ENCODE measurements at regions not wholly inside any gene's neighbourhood (a gene's known extent, or its start where the extent isn't known, plus 50 kb on each side); places are given as distances from the start of the nearest gene placed in this dataset.

DNA sequence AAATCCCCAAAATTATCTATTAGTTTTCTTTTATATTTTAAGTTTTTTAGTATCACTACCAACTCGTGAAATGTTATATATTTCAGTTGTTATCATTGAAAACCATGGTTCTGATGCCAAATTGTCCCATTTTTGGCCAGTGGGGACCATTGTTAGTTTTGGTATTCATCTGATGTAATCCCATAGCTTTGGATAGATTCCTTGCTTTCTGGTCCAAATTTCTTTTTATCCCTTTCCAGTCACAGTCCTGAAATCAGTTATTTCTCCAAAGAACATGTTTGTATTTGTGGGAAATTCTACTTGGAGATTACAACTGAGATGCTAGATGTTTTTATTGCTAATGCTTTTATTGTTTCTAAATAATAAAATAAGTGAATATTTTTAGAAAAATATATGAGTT lies 976.8 kb upstream of the CRIM1 start:
- H3K4me3 ChIP-seq, result no peak overlapping the region
- TF ChIP-seq, protein P1, sequence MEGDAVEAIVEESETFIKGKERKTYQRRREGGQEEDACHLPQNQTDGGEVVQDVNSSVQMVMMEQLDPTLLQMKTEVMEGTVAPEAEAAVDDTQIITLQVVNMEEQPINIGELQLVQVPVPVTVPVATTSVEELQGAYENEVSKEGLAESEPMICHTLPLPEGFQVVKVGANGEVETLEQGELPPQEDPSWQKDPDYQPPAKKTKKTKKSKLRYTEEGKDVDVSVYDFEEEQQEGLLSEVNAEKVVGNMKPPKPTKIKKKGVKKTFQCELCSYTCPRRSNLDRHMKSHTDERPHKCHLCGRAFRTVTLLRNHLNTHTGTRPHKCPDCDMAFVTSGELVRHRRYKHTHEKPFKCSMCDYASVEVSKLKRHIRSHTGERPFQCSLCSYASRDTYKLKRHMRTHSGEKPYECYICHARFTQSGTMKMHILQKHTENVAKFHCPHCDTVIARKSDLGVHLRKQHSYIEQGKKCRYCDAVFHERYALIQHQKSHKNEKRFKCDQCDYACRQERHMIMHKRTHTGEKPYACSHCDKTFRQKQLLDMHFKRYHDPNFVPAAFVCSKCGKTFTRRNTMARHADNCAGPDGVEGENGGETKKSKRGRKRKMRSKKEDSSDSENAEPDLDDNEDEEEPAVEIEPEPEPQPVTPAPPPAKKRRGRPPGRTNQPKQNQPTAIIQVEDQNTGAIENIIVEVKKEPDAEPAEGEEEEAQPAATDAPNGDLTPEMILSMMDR (IDR thresholded peaks at IDR 0.05), result no peak
- H3K27ac ChIP-seq, result no peak overlapping the region
- no peaks in the 10 kb centered on the region for H3K4me1 ChIP-seq
- no peak for DNase-seq
- no peaks in the 10 kb centered on the region for H3K9me3 ChIP-seq
- intact Hi-C loops (cut with DNase I), result no loop called here
- H3K27me3 ChIP-seq, result no peaks in the 10 kb centered on the region
- 45 to 65% methylated on average over 1 of the region's 1 CpG for WGBS, 2 donors
- ATAC-seq, result no peak
- FAIRE-seq, result no peak
- H3K36me3 ChIP-seq, result no peaks in the 10 kb centered on the region

- intact Hi-C loops (cut with DNase I), result no loop called here
- DNase-seq (no peak), FAIRE-seq (no peak), ATAC-seq (no peak)
- TF ChIP-seq, protein P1 (IDR thresholded peaks at IDR 0.05), result no peak
- Histone ChIP-seq H3K36me3 (no peaks in the 10 kb centered on the region), H3K9me3 (no peaks in the 10 kb centered on the region), H3K27me3 (no peaks in the 10 kb centered on the region), H3K4me3 (no peak overlapping the region), H3K27ac (no peak overlapping the region), H3K4me1 (no peaks in the 10 kb centered on the region)
- WGBS, 2 donors, result 84 to 85% methylated on average over 4 of the region's 4 CpGs
Measured at GRCh38 chr2:35374845-35375244, 980.7 kb upstream of the CRIM1 start.

GRCh38 chr2:35365859-35366258 lies 989.7 kb upstream of the CRIM1 start:
- TF ChIP-seq, protein P1 (IDR thresholded peaks at IDR 0.05), result no peak
- H3K36me3 ChIP-seq, result no peaks in the 10 kb centered on the region
- intact Hi-C loops (cut with DNase I), result no loop called here
- H3K27ac ChIP-seq, result no peak overlapping the region
- 51 to 63% methylated on average over 2 of the region's 2 CpGs for WGBS, 2 donors
- DNase-seq (no peak), ATAC-seq (no peak), FAIRE-seq (no peak)
- no peaks in the 10 kb centered on the region for H3K9me3 ChIP-seq
- no peak overlapping the region for H3K4me3 ChIP-seq
- no peaks in the 10 kb centered on the region for H3K4me1 ChIP-seq
- H3K27me3 ChIP-seq, result no peaks in the 10 kb centered on the region

DNA sequence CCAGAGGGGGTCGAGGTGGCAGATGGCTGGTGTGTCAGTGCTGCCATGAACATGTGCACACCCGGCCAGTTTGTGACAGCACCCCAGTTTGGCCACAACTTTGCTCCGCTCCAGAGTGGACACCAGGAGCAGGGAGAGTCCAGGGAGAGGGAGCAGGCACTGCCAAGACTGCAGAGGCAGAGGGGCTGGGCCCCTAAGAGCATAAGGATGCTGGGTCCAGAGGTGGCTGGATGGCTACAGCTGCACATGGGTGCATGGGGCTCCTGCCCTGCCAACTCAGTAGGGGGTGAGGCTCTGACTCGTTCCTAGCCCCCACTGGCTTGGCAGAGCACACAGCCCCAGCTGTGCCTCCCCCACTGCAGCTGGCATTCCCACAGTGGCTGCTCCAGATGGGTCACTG lies 999.2 kb upstream of the CRIM1 start:
- FAIRE-seq (no peak), ATAC-seq (no peak), DNase-seq (peak in 1 of 6 donors; percentile 38)
- H3K27me3 ChIP-seq, result no peaks in the 10 kb centered on the region
- H3K4me3 ChIP-seq, result no peak overlapping the region
- WGBS, 2 donors, result 55 to 69% methylated on average over 4 of the region's 4 CpGs
- H3K27ac ChIP-seq, result no peak overlapping the region
- TF ChIP-seq, protein P1 (IDR thresholded peaks at IDR 0.05), result no peak
- H3K4me1 ChIP-seq, result no peaks in the 10 kb centered on the region
- intact Hi-C loops (cut with DNase I), result no loop called here
- no peaks in the 10 kb centered on the region for H3K9me3 ChIP-seq
- no peaks in the 10 kb centered on the region for H3K36me3 ChIP-seq

GRCh38 chr2:35355056-35355455 lies 1000.5 kb upstream of the CRIM1 start:
- FAIRE-seq (no peak), ATAC-seq (no peak), DNase-seq (no peak)
- no peaks in the 10 kb centered on the region for H3K36me3 ChIP-seq
- TF ChIP-seq, protein P1 (IDR thresholded peaks at IDR 0.05), result no peak
- WGBS, 2 donors, result 82 to 88% methylated on average over 6 of the region's 6 CpGs
- no peaks in the 10 kb centered on the region for H3K4me1 ChIP-seq
- H3K27ac ChIP-seq, result no peak overlapping the region
- no peaks in the 10 kb centered on the region for H3K9me3 ChIP-seq
- H3K4me3 ChIP-seq, result no peak overlapping the region
- H3K27me3 ChIP-seq, result no peaks in the 10 kb centered on the region
- intact Hi-C loops (cut with DNase I), result no loop called here
